ENCODE measurements at regions not wholly inside any gene's neighbourhood (a gene's known extent, or its start where the extent isn't known, plus 50 kb on each side); places are given as distances from the start of the nearest gene placed in this dataset.

- H3K27ac ChIP-seq (ENCODE audit: low read length), result no peak overlapping the region
- ATAC-seq, result no peak
- BruUV-seq (replicated peaks), result no TSS peak
- in situ Hi-C loops (cut with HindIII; ENCODE audit: low pct_unique_long_range_greater_than_20kb, low sequenced_read_pairs), result no loop called here
- H3K4me1 ChIP-seq (ENCODE audit: control insufficient read depth, insufficient read depth, low read length), result no peaks in the 10 kb centered on the region
- TF ChIP-seq SIN3A (IDR thresholded peaks at IDR 0.05; ENCODE audit: borderline replicate concordance, insufficient read depth, low read depth, low read length), result no peak
- no peak for TF ChIP-seq CTCF (IDR thresholded peaks at IDR 0.05)
- TF ChIP-seq POLR2AphosphoS5 (IDR thresholded peaks at IDR 0.05; ENCODE audit: low read depth, low read length), result no peak
- TF ChIP-seq TCF7L2 (IDR thresholded peaks at IDR 0.05; ENCODE audit: low read depth, low read length), result no peak
- TF ChIP-seq, protein P1, sequence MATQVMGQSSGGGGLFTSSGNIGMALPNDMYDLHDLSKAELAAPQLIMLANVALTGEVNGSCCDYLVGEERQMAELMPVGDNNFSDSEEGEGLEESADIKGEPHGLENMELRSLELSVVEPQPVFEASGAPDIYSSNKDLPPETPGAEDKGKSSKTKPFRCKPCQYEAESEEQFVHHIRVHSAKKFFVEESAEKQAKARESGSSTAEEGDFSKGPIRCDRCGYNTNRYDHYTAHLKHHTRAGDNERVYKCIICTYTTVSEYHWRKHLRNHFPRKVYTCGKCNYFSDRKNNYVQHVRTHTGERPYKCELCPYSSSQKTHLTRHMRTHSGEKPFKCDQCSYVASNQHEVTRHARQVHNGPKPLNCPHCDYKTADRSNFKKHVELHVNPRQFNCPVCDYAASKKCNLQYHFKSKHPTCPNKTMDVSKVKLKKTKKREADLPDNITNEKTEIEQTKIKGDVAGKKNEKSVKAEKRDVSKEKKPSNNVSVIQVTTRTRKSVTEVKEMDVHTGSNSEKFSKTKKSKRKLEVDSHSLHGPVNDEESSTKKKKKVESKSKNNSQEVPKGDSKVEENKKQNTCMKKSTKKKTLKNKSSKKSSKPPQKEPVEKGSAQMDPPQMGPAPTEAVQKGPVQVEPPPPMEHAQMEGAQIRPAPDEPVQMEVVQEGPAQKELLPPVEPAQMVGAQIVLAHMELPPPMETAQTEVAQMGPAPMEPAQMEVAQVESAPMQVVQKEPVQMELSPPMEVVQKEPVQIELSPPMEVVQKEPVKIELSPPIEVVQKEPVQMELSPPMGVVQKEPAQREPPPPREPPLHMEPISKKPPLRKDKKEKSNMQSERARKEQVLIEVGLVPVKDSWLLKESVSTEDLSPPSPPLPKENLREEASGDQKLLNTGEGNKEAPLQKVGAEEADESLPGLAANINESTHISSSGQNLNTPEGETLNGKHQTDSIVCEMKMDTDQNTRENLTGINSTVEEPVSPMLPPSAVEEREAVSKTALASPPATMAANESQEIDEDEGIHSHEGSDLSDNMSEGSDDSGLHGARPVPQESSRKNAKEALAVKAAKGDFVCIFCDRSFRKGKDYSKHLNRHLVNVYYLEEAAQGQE (IDR thresholded peaks at IDR 0.05; ENCODE audit: insufficient read depth in 1 of 2, low read depth in 2 of 2, low read length in 1 of 2), result no peak
- no peaks in the 10 kb centered on the region for H3K27me3 ChIP-seq (ENCODE audit: control insufficient read depth, insufficient read depth, low read length)
- no peaks in the 10 kb centered on the region for H3K36me3 ChIP-seq (ENCODE audit: control insufficient read depth, insufficient read depth, low read length)
- CTCF ChIA-PET, result no interaction called here
- H3K4me3 ChIP-seq (ENCODE audit: low read depth in 2 of 2, low read length in 2 of 2), result no peak overlapping the region
- intact Hi-C loops (cut with micrococcal nuclease; ENCODE audit: unreplicated experiment), result no loop called here
- no peaks in the 10 kb centered on the region for H3K9me3 ChIP-seq (ENCODE audit: control insufficient read depth, insufficient read depth, low read depth, low read length)
- POLR2A ChIA-PET, result no interaction called here
- no peak for DNase-seq (ENCODE audit: low read depth, low spot score)
Measured at GRCh38 chr4:81984746-81985145, 389.0 kb downstream of the HNRNPD start.

- H3K36me3 ChIP-seq (ENCODE audit: control insufficient read depth, insufficient read depth, low read length), result no peaks in the 10 kb centered on the region
- ChIA-PET POLR2A (no interaction called here), CTCF (no interaction called here)
- intact Hi-C loops (cut with micrococcal nuclease; ENCODE audit: unreplicated experiment) (no loop called here), in situ Hi-C loops (cut with HindIII; ENCODE audit: low pct_unique_long_range_greater_than_20kb, low sequenced_read_pairs) (no loop called here)
- no TSS peak for BruUV-seq (replicated peaks)
- no peak overlapping the region for H3K27ac ChIP-seq (ENCODE audit: low read length)
- H3K4me3 ChIP-seq (ENCODE audit: low read depth in 2 of 2, low read length in 2 of 2), result no peak overlapping the region
- DNase-seq (ENCODE audit: low read depth, low spot score) (no peak), ATAC-seq (no peak)
- no peaks in the 10 kb centered on the region for H3K4me1 ChIP-seq (ENCODE audit: control insufficient read depth, insufficient read depth, low read length)
- no peaks in the 10 kb centered on the region for H3K9me3 ChIP-seq (ENCODE audit: control insufficient read depth, insufficient read depth, low read depth, low read length)
- H3K27me3 ChIP-seq (ENCODE audit: control insufficient read depth, insufficient read depth, low read length), result no peaks in the 10 kb centered on the region
- TF ChIP-seq SIN3A (IDR thresholded peaks at IDR 0.05; ENCODE audit: borderline replicate concordance, insufficient read depth, low read depth, low read length), result no peak
- TF ChIP-seq, protein P1 (IDR thresholded peaks at IDR 0.05; ENCODE audit: insufficient read depth in 1 of 2, low read depth in 2 of 2, low read length in 1 of 2), result no peak
- no peak for TF ChIP-seq POLR2AphosphoS5 (IDR thresholded peaks at IDR 0.05; ENCODE audit: low read depth, low read length)
- no peak for TF ChIP-seq TCF7L2 (IDR thresholded peaks at IDR 0.05; ENCODE audit: low read depth, low read length)
- TF ChIP-seq CTCF (IDR thresholded peaks at IDR 0.05), result no peak
Measured at GRCh38 chr4:81982846-81983540, 390.8 kb downstream of the HNRNPD start.

All from Panc1 (cell line).